GM18520 (cell line): ENCODE measurements at regions not wholly inside any gene's neighbourhood (a gene's known extent, or its start where the extent isn't known, plus 50 kb on each side); places are given as distances from the start of the nearest gene placed in this dataset.

ENCODE experiments used
- ATAC-seq: cut with Tn5 transposase; IDR thresholded peaks from one replicate; pipeline ENCODE4 v1.9.1; 2021; ENCODE audit not compliant: unreplicated experiment

DNA sequence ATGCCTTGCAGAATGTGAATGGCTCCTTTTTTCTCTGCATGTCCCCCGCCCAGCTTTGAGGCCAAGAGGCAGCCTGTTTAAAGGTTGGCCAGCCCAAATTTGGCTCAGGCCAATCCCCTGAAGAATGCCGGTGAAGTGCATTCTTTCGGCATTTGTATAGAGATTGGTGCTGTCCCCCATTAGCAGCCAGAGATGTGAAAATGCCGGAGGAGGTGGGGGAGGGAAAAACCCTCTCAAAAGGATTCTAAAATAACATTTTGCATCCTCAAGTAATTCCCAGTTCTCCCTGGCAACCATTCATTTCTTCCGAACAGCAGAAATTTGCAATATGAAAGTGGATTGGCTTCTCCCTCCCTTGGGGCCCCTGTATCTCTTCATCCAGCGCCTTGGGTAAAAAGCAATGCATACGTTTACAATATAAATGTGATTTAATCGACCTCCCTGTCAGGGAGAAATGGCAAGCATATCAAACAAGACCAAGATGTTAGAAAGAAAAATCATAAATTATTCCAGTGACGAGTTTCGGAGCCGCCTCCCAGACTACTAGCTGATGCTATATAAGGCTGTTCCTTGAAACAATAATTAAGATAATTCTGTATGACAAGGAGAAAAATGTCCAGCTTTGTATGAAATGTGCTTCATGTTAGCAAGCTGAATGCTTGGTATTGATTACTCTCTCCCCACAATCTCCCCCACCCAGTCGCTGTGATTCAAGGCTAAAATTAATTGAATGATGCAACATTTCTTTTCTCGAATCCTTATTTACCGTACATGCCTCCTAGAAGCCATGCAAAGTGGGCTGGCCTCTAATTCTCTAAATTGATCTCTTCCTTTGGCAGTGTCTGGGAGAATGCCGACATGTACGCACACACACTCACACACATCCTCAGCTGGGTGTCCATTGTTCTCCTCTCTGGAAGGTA, 323.7 kb downstream of the RPS24 start:
- no peak for ATAC-seq

DNA sequence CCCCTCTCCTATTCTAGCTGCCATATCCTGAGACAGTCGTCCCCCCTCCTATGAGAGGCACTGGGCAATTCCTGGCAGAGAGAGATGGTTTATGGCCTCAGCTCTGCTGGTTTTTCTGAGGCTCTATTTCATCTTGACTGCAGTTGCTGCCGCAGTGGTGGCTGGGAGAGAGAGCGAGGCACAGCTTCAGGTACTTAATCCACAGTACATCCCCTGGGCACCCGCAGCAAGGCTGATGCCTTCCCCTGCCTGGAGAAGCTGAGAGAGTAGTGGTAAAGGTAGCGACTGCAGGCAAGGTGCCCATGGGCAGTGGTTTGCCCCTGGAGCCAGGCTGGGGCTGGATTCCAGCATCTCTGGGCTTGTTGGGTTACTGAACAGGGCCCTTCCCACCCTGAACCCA, 324.7 kb downstream of the RPS24 start:
- no peak for ATAC-seq

DNA sequence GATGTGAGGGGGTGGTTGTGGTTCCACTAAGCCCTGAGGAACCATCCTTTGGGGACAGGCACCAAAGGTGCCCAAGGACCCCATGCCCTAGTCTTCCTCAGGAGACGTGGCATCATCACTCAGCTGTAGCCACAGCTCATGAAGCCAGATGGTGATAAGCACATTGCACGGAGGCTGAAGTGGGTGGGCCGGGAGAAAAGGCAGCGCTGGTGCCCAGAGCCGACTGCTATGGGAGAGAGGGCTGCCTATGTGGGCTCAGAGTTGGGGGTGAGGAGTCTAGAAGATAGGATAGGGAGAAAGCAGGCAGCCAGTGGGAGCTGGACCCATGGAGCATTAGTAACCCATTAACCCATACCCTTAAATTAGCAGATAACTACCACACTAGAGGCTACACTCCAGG, 325.3 kb downstream of the RPS24 start:
- no peak for ATAC-seq

DNA sequence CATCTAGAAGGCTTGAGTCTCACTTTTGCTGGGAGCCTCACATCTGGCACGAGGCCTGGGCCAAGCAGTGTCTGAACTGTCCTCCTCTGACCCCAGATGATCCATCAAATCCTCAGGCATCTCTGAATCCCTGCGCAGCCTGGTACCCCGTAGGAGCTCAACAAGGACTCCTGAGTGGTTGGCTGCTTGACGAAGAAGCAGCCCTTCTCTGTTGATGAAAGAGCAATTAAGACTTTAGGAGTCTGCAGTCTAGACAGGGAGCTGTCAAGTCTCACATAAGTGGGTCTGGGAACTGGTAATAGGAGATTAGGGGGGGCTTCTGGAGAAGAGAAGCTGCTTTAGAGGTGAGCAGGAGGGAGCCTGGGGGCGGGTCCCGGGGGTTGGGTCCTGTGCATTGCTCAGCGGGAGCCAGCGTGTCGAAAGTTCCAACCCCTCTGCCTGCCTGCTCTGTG, 326.0 kb downstream of the RPS24 start:
- ATAC-seq, result no peak

DNA sequence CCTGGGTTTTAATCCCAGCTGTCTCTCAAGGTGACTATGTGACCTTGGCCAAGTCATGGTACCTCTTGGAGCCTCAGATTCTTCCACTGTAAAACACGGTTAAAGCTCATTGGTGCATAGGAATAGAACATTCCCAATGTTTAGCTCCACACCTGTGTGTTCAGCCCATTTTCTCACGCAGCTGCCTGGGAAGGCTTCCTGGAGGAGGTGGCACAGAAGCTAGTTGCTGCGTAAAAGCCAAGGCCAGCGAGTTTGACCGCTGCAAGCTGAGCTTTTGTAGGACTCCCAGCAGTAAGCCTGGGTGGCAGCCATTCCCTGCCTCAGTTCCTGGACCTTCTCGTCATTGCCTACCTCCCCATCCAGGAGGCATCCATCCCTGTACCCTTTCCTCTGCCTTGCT, 326.6 kb downstream of the RPS24 start:
- no peak for ATAC-seq

DNA sequence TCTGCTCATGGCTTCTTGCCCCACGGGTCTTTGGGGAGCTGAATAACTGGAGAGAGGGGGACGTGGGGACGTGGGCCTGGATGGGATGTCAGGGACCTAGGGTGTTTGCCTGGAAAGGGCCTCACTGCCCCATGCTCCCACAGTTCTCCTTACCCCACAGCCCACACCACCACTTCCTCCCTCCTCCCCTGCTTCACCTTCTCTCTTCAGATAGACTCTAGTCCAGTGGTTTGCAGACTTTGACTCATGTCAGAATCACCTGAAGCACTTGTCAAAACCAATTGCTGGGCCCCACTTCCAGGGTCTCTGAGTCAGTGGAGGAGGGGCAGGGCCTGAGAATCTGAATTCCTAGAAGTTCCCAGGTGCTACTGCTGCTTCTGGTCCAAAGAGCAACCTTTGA, 327.4 kb downstream of the RPS24 start:
- no peak for ATAC-seq

DNA sequence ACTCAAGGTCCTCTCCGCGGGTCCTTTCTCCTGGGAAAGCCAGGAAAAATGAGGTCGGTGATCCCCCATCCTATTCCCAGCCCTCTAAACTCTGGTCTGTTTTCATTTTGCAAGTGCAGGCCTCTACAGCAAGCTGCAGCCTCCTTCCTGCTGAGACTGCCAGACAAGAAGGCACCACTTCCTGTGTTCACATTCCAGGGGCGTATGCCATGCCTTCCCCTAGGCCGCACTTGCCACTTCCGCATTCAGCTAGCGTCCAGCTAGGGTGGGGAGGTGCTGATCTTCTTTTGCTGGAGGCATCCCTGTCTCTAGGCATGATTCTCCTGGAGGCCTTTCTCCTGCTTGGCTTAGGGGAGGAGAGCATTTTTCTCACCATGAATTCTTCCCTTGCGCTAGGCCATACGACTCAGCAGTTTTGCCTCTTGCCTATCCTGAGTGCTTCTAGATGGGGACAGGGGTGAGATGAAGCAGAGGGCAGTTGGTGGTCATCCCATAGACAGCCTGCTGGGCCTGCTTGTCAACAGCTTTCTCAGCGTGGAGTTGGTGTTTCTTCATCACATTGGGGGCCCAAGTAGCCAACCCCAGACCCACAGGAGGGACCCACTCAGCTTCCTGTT, 328.9 kb downstream of the RPS24 start:
- ATAC-seq, result no peak

DNA sequence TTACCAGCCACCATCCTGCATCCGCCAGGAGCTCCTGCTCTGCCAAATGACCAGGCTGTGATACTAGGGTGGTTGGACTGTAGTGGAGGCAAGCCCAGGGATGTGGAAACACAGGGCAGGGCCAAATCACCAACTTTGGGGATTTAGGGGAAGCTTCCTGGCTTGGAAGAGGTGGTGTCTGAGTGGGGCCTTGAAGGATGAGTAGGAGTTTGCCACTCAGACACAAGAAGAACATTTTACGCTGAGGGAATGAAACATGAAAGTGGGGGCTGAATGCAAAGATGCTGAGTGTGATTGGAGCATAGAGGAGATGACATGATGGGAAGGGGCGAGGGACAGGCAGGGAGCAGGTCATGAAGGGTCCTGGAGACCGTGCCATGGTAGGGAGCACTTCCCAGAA, 329.5 kb downstream of the RPS24 start:
- ATAC-seq, result no peak

DNA sequence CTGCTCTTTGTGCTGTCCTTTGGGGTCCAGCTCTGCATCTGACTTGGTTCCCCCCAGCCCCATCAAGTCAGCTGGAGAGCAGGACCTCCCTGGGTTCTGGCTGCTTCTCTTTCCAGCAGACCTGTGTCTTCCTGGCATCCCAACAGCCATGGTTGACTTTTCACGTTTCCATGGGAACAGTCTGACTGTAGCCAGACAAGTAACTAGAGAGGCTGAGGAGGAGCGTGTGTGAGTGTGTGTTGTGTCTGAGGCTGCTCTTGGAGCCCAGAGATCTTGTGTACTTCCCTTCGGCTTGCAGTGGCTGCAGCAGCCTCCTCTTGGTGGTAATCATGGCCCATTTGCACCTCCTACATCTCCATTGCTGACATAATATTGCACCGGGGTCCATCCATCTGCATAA, 332.0 kb downstream of the RPS24 start:
- no peak for ATAC-seq

DNA sequence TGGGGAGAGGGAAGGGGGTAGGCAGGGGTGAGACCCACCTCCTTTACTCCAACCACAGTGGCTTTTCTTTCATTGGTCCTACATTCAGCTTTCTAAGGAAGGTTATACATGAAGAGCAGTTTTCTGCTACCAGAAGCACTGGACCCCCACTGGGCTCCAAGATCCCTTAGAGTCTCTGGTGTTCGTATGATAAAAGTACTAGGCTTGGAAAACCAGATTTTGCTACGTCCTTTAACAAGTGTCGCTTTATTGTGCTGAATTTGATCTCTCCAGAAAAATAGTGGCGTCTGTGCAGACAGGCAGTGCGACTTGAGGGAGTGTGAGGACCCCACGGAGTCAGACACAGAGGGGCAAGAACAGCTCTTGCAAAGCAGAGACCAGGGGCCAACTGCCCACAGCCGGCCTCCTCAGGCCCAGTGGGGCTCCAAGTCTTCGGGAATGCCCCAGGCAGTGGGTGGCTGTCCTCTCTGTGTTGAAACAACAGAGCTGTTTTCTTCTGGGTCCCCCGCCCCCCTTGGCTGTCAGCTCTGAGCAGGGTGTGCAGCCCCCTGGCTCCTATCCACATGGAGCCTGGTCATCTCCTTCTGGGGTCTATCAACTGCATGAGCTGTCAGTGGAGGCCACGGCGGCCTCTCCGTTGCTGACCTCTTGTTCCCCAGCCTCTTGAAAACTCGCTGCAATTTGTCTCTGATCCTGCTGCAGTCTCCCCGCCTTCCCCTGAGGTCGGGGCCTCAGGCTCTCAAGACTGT, 333.2 kb downstream of the RPS24 start:
- ATAC-seq, result no peak

DNA sequence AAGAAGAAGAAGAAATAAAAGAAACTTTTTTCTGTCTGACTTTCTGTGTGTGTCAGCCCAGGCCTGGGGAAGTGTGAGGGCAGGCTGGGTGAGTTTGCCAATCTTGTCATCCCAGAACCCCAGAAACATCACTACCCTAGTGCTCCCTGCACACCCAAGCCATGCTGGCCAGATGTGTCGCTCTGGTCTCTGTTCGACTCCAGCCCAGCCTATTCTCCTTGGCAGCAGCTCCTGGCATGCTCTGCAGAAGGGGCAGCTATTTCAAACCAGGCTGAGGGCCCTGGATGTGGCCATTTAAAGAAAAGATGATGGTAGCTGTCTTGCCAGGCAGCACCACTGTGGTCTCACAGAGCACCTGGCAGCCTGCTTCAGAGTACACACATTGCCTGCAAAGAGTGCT, 334.1 kb downstream of the RPS24 start:
- no peak for ATAC-seq

DNA sequence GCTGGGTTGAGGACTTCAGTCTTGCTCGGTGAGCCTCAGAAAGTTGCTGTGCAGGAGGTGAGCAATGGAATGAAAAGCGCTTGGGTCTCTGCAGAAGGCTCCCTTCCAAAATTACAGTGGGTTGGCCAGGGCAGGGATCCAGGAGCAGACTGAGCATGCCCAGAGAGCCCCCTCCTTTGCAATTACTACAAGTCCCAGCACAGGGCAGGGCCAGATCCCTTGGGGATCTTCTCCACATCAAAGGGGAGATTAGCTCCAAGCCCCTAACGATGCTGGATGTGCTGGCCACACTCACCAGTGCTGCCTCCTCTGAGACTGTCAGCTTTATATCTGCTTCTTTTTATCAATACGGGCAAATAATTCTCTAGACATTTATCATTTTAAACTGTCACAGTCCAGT, 337.5 kb downstream of the RPS24 start:
- ATAC-seq, result no peak

DNA sequence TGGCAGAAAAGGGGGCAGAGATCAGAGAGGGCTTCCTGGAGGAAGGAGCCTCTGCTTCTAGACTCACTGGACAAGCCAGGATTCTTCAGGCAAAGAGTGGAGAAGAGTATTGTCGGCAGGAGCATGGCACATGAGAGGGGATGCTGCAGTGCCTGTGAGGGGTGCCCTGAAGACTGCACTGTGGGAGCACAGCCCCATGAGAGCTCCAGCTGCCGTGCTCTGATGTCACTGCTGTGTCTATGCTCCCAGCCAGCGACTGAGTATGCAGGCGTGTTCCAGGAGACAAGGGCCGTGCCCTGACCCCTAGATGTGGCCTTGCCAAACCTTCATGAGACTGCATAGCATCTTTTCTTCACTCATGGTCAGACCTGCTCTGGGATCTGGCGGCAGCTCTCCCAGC, 339.1 kb downstream of the RPS24 start:
- no peak for ATAC-seq

DNA sequence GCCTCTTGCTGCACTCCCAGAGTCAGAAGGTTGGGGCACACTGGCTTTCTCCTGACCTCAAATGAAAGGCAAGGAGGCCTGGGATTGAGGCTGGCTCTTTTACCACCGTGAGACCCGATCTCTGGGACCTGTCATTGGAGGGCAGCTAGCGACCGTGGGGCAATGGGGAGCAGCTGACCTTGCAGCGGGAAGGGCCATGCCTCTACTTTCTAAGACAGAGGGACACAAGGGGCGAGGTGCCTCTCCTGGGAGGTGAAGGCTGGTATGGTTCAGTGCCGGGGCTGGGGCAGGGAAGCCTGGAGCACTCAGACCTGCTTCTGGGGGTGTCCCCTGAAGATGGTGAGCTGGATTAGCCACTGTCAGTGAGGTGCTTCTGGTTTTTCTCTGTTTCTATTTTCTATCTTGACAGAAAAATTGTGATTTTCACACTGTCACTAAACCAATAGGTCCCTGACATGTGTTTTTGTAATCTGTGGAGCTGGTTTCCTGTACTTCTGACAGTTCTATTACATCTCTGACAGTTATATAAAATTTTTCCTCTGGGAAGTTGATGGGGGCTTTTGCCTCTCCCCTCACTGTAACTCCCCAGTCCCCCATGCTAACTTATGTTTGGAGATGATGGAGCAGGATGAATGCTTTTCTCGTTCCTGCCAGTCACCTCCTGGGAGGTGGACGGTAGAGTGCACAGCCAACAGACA, 340.8 kb downstream of the RPS24 start:
- no peak for ATAC-seq

DNA sequence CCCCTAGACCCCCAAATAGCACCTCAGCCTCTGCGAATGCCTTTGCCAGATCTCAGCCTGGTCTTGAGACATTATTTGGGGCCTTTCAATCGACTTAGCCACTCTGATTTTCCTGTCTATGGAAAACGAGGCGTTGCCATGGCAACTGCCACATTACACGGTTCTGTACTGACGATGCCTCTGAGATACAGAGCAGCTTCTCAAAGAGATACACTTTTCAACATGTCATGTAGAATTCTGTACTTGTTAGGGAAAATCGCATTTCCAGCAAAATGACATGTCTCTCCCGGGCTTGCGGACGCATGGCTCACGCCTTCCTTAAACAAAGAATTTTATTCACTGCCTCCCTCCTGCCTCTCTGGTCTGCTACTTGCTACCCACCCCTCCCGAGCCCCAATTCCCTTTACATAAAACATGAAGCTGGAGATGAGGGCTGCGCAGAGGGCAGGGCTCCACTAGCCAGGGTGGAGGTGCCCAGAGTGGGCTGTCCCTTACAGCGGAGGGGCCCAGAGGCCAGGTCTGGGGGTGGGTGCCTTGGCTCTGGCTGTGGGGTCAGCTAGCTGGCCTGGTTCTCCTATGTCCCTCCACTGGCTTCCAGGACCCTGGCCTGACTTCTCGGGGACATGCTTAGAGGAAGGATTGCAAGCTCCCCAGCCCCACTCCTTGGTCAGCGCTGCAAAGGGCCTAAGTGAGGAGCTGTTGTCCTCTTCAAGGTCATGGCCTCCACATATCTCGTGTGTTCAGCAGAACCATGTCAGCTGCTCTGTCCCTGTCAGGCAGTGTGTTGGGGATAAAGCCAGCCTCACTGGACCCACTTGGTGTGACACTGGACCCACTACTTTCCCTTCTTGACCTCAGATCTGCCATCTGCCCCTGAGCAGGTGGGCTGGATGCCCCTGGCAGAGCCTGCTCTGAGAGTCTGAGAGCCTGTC, 342.5 kb downstream of the RPS24 start:
- no peak for ATAC-seq

DNA sequence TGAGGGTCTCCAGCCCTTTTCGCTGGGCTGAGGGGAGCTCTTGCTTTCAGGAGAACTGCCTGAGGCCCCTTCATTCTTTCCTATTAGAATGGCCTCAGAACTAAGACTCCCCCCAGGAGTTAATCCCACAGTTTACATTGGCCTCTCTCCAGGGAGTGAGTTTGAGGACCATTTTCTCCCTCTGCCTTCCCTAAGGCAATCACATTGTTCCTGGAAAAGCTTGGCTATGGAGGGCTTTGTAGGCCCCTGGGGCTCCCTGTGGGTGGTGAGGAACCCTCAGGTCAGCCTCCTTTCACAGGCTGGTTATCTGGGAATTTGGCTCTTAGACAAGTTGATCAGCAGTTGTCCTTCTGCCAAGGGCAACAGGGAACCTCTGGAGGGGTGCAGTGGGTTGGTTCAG, 343.7 kb downstream of the RPS24 start:
- no peak for ATAC-seq

DNA sequence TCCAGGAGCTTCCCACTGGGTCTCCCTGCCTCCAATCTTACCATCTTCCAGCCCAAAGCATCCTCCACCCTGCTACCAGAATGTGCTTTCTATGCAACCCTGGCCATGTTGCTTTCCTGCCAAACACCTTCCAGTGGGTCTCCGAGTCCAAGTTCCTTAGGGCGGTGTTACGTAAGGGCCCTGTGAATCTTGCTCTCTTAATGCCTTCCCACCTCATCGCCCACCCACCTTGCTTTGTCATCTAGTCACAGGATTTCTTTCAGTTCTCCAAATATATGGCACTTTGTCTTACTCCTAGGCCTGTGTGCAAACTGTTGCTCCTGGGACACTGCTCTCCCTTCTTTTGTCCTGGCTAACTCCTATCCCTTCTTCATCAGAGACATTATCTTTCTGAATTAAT, 344.5 kb downstream of the RPS24 start:
- no peak for ATAC-seq

DNA sequence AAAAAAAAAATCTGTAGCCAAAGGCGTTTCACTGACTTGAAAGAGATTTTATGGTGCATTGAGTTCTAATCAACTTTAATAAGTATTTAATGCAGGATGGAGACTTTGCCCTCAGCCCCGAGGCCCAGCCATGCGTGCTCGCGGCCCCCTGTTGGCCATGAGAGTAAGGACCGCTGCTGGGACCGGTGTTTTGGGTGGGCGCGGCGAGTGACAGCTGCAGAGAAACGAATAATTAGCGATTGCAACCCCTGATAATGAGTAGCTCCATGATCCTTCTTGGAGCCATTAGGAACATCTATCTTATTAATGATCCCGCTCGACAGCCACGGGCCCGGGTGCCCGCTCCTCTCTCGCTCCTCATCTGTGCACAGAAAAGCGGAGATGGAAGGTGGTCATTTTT, 347.4 kb downstream of the RPS24 start:
- ATAC-seq, result no peak

DNA sequence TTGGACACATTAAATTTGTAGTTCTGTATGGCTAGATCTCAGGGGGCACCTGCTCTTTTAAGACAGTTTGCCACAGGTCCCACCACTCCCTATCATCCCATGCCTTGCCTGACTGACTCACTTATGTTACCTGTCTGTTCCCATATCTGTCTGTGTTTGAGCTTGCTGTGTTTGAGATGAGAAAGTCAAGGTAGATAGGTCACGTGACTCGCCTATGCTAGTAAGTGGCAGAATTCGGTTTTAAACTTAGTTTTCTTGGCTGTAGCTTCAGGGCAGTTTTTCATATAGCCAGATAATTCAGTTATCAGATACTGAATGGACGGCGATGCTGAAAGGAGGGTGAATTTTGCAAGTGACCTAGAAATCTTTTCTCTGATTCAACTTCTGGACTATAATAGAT, 348.4 kb downstream of the RPS24 start:
- ATAC-seq, result no peak

DNA sequence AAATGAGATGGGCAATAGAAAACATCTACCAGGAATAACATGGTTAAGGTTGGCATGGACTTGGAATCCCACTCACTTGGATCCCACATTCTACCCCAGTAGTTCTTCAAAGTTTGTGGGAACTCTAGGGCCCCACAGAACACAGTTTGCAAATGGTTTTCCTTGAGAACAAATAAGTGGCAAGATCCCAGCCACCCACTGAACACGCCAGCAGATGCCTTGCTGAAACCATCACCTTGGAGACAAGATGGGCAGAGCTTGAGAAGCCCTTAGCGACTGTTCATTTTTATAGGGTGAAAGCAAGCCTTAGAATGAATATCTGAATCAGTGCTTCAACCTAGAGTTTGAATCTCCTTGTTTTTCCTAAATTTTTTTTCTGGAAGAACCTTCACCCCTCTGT, 349.1 kb downstream of the RPS24 start:
- no peak for ATAC-seq
